HEK293 (cell line): ENCODE measurements at regions not wholly inside any gene's neighbourhood (a gene's known extent, or its start where the extent isn't known, plus 50 kb on each side); places are given as distances from the start of the nearest gene placed in this dataset.

Source experiments
- CTCF ChIA-PET: fragments of 350-600 bp; formaldehyde crosslinking; extraction: SDS; loops from one replicate; lab custom pipeline; 2021; ENCODE audit warnings: antibody characterized with exemption; lab: Yijun Ruan, JAX
- POLR2A ChIA-PET: fragments of 300-600 bp; formaldehyde crosslinking; extraction: SDS; loops from one replicate; lab custom pipeline; 2020; ENCODE audit warnings: antibody characterized with exemption, inconsistent platforms; lab: Yijun Ruan, JAX
- H3K27ac ChIP-seq: fragments of 200-500 bp; sonication (Bioruptor generic); 2 replicates; pipeline ENCODE4 v1.5.1; 2014; ENCODE audit warnings: low read depth, low read length, control low read depth, inconsistent platforms; ENCODE audit errors: extremely low read depth
- H3K36me3 ChIP-seq, 2 experiments: fragments of 200-500 bp in 1 of 2; sonication (Bioruptor generic) in 1 of 2; 1 replicate in 1 of 2; 2 replicates in 1 of 2; pipeline ENCODE4 v1.5.1; 2014 to 2017; ENCODE audit warnings: inconsistent platforms in 2 of 2, low read length in 2 of 2; ENCODE audit not compliant: control insufficient read depth in 2 of 2, insufficient read depth in 1 of 2
- H3K4me1 ChIP-seq: fragments of 200-500 bp; sonication (Bioruptor generic); 2 replicates; pipeline ENCODE4 v1.5.1; 2014; ENCODE audit warnings: mild to moderate bottlenecking, low read length, inconsistent platforms; ENCODE audit not compliant: control insufficient read depth, insufficient read depth
- H3K4me3 ChIP-seq: 2 replicates; pipeline ENCODE4 v1.5.1; 2011; ENCODE audit warnings: low read depth, mild to moderate bottlenecking, control low read depth, low read length, moderate library complexity
- H3K9me3 ChIP-seq: fragments of 200-500 bp; sonication (Bioruptor generic); 2 replicates; pipeline ENCODE4 v1.5.1; 2014; ENCODE audit warnings: low read depth, low read length, inconsistent platforms; ENCODE audit not compliant: control insufficient read depth, insufficient read depth
- FEZF1 ChIP-seq: fragments of 450-650 bp; formaldehyde crosslinking; IDR thresholded peaks from 2 replicates; pipeline ENCODE4 v1.5.1; 2016; ENCODE audit warnings: missing biosample characterization, missing genetic modification characterization
- GLIS2 ChIP-seq: fragments of 450-650 bp; formaldehyde crosslinking; IDR thresholded peaks from 2 replicates; pipeline ENCODE4 v1.5.1; 2016; ENCODE audit warnings: missing biosample characterization, missing genetic modification characterization
- HIC1 ChIP-seq: fragments of 450-650 bp; formaldehyde crosslinking; IDR thresholded peaks from 2 replicates; pipeline ENCODE4 v1.5.1; 2016; ENCODE audit warnings: missing biosample characterization, missing genetic modification characterization
- PRDM1 ChIP-seq: fragments of 450-650 bp; formaldehyde crosslinking; IDR thresholded peaks from 2 replicates; pipeline ENCODE4; 2016; ENCODE audit warnings: missing biosample characterization, missing genetic modification characterization
- ZBTB11 ChIP-seq: fragments of 450-650 bp; formaldehyde crosslinking; conservative IDR thresholded peaks from 2 replicates; pipeline ENCODE4 v1.5.1; 2016; ENCODE audit warnings: low read depth, missing biosample characterization, missing genetic modification characterization
- ZNF121 ChIP-seq: fragments of 450-650 bp; formaldehyde crosslinking; IDR thresholded peaks from 2 replicates; pipeline ENCODE4 v1.5.1; 2016; ENCODE audit warnings: missing biosample characterization, missing genetic modification characterization
- ZNF311 ChIP-seq: fragments of 450-650 bp; formaldehyde crosslinking; IDR thresholded peaks from 2 replicates; pipeline ENCODE4 v1.5.1; 2017; ENCODE audit warnings: missing biosample characterization, missing genetic modification characterization, borderline replicate concordance
- ZNF48 ChIP-seq: fragments of 450-650 bp; formaldehyde crosslinking; IDR thresholded peaks from 2 replicates; pipeline ENCODE4 v1.5.1; 2016; ENCODE audit warnings: missing biosample characterization, missing genetic modification characterization
- ZNF501 ChIP-seq: fragments of 450-650 bp; formaldehyde crosslinking; IDR thresholded peaks from 2 replicates; pipeline ENCODE4 v1.5.1; 2016; ENCODE audit warnings: missing biosample characterization, missing genetic modification characterization
- ZNF514 ChIP-seq: fragments of 450-650 bp; formaldehyde crosslinking; IDR thresholded peaks from 2 replicates; pipeline ENCODE4 v1.5.1; 2016; ENCODE audit warnings: missing biosample characterization, missing genetic modification characterization
- ZNF660 ChIP-seq: fragments of 450-650 bp; IDR thresholded peaks from 2 replicates; pipeline ENCODE4 v1.5.1; 2018; ENCODE audit warnings: missing biosample characterization, mild to moderate bottlenecking, missing genetic modification characterization
- ZNF664 ChIP-seq: fragments of 450-650 bp; formaldehyde crosslinking; IDR thresholded peaks from 2 replicates; pipeline ENCODE4 v1.5.1; 2016; ENCODE audit warnings: missing biosample characterization, missing genetic modification characterization
- ZSCAN16 ChIP-seq: fragments of 450-650 bp; formaldehyde crosslinking; IDR thresholded peaks from 2 replicates; pipeline ENCODE4 v1.5.1; 2016; ENCODE audit warnings: missing biosample characterization, missing genetic modification characterization
- ZSCAN5A ChIP-seq: fragments of 450-650 bp; formaldehyde crosslinking; IDR thresholded peaks from 2 replicates; pipeline ENCODE4 v1.5.1; 2016; ENCODE audit warnings: missing biosample characterization, missing genetic modification characterization
- TF ChIP-seq, protein P1 (sequence below): fragments of 450-650 bp; formaldehyde crosslinking; optimal IDR thresholded peaks from 2 replicates; pipeline ENCODE3; 2016; ENCODE audit warnings: missing biosample characterization, mild to moderate bottlenecking, missing genetic modification characterization
- TF ChIP-seq, protein P2 (sequence below): fragments of 450-650 bp; formaldehyde crosslinking; IDR thresholded peaks from 2 replicates; pipeline ENCODE4 v1.5.0; 2017; ENCODE audit warnings: missing biosample characterization, missing genetic modification characterization, borderline replicate concordance
- TF ChIP-seq, protein P3 (sequence below): fragments of 450-650 bp; formaldehyde crosslinking; IDR thresholded peaks from 2 replicates; pipeline ENCODE4 v1.5.1; 2016; ENCODE audit warnings: missing biosample characterization, missing genetic modification characterization

- TF ChIP-seq, protein P1, sequence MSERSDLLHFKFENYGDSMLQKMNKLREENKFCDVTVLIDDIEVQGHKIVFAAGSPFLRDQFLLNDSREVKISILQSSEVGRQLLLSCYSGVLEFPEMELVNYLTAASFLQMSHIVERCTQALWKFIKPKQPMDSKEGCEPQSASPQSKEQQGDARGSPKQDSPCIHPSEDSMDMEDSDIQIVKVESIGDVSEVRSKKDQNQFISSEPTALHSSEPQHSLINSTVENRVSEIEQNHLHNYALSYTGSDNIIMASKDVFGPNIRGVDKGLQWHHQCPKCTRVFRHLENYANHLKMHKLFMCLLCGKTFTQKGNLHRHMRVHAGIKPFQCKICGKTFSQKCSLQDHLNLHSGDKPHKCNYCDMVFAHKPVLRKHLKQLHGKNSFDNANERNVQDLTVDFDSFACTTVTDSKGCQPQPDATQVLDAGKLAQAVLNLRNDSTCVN (tag by site-specific recombination) = no peak
- no peak for TF ChIP-seq ZSCAN5A (tag by site-specific recombination)
- TF ChIP-seq, protein P2, sequence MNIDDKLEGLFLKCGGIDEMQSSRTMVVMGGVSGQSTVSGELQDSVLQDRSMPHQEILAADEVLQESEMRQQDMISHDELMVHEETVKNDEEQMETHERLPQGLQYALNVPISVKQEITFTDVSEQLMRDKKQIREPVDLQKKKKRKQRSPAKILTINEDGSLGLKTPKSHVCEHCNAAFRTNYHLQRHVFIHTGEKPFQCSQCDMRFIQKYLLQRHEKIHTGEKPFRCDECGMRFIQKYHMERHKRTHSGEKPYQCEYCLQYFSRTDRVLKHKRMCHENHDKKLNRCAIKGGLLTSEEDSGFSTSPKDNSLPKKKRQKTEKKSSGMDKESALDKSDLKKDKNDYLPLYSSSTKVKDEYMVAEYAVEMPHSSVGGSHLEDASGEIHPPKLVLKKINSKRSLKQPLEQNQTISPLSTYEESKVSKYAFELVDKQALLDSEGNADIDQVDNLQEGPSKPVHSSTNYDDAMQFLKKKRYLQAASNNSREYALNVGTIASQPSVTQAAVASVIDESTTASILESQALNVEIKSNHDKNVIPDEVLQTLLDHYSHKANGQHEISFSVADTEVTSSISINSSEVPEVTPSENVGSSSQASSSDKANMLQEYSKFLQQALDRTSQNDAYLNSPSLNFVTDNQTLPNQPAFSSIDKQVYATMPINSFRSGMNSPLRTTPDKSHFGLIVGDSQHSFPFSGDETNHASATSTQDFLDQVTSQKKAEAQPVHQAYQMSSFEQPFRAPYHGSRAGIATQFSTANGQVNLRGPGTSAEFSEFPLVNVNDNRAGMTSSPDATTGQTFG = no peak
- no peak for TF ChIP-seq FEZF1 (tag by site-specific recombination)
- TF ChIP-seq ZNF664 = no peak
Measured at GRCh38 chr7:145599376-145599775, 517.2 kb upstream of the CNTNAP2 start (continued).

DNA sequence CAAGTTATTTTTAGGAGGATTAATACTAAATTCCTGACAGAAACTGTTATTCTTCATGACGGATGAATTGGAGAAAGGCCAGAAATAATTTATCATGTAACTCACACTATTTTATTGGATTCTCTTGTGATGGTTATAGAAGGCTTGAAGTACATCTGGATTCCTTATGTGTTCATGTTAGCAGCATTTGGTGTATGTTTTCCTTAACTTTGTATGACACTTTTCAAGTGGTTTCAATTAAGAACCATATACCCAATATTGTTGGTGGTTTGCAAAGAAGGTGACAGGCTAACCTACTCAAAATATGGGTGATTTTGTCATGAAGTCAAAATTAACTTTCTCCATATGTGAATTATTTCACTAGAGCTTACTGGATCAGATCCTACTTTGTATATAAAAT, 532.2 kb upstream of the CNTNAP2 start:
- H3K36me3 ChIP-seq = no peaks in the 10 kb centered on the region
- no peak for TF ChIP-seq GLIS2
- TF ChIP-seq ZBTB11 = no peak
- no peak for TF ChIP-seq HIC1 (tag by site-specific recombination)
- no peak for TF ChIP-seq ZNF514 (tag by site-specific recombination)
- TF ChIP-seq ZNF48 (tag by site-specific recombination) = no peak
- TF ChIP-seq ZNF121 (tag by site-specific recombination) = no peak
- TF ChIP-seq ZNF660 (tag by site-specific recombination) = no peak
- TF ChIP-seq, protein P3, sequence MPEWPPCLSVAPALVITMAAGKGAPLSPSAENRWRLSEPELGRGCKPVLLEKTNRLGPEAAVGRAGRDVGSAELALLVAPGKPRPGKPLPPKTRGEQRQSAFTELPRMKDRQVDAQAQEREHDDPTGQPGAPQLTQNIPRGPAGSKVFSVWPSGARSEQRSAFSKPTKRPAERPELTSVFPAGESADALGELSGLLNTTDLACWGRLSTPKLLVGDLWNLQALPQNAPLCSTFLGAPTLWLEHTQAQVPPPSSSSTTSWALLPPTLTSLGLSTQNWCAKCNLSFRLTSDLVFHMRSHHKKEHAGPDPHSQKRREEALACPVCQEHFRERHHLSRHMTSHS (tag by site-specific recombination) = no peak
- TF ChIP-seq ZNF311 (tag by site-specific recombination) = no peak
- no peak for TF ChIP-seq PRDM1 (tag by site-specific recombination)
- no peak for TF ChIP-seq ZSCAN16
- TF ChIP-seq ZNF501 (tag by site-specific recombination) = no peak
- no peak overlapping the region for H3K27ac ChIP-seq
- POLR2A ChIA-PET = no interaction called here
- no peak overlapping the region for H3K4me3 ChIP-seq
- no peaks in the 10 kb centered on the region for H3K4me1 ChIP-seq
- CTCF ChIA-PET = no interaction called here
- no peaks in the 10 kb centered on the region for H3K9me3 ChIP-seq
